ENCODE measurements at regions not wholly inside any gene's neighbourhood (a gene's known extent, or its start where the extent isn't known, plus 50 kb on each side); places are given as distances from the start of the nearest gene placed in this dataset.

GRCh38 chr2:777546-777945 is 100.3 kb upstream of the TMEM18 start:
- Histone ChIP-seq H3K27me3 (ENCODE audit: control insufficient read depth in 1 of 2, insufficient read depth in 2 of 2, low read length in 2 of 2) (no peaks in the 10 kb centered on the region), H3K27ac (ENCODE audit: low read depth, low read length) (no peak overlapping the region), H3K36me3 (ENCODE audit: control insufficient read depth in 1 of 2, insufficient read depth in 2 of 2, low read length in 2 of 2) (no peaks in the 10 kb centered on the region), H3K9ac (ENCODE audit: low read depth in 1 of 2, low read length in 2 of 2) (no peak overlapping the region), H3K9me3 (ENCODE audit: control insufficient read depth in 1 of 2, low read length in 2 of 2) (no peaks in the 10 kb centered on the region), H3K4me1 (ENCODE audit: control insufficient read depth in 1 of 2, insufficient read depth in 2 of 2, low read length in 2 of 2) (no peaks in the 10 kb centered on the region), H3K4me3 (ENCODE audit: low read depth in 1 of 2, low read length in 2 of 2) (no peak overlapping the region)

DNA sequence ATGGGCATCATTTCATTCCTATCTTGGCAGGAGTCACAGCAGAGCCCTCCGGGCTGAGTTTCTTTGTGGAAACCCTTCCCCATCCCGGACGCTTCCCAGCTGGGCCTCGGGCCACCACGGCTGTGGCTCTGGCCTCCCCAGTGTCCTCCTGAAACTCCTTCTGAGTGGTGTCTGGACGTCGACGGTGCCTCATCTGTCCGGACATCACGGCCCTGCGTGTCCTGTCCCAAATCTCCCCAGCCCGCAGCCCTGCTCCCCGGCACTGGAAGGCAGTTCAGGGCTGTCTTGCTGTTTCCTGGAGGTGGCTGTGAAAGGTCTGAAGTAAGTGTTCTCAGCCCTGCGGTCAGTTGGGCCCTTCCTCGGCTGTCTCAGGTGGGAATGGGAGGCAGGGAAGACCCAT is 99.8 kb upstream of the TMEM18 start:
- Histone ChIP-seq H3K9ac (ENCODE audit: low read depth in 1 of 2, low read length in 2 of 2) (no peak overlapping the region), H3K4me1 (ENCODE audit: control insufficient read depth in 1 of 2, insufficient read depth in 2 of 2, low read length in 2 of 2) (no peaks in the 10 kb centered on the region), H3K36me3 (ENCODE audit: control insufficient read depth in 1 of 2, insufficient read depth in 2 of 2, low read length in 2 of 2) (no peaks in the 10 kb centered on the region), H3K27ac (ENCODE audit: low read depth, low read length) (no peak overlapping the region), H3K27me3 (ENCODE audit: control insufficient read depth in 1 of 2, insufficient read depth in 2 of 2, low read length in 2 of 2) (no peaks in the 10 kb centered on the region), H3K4me3 (ENCODE audit: low read depth in 1 of 2, low read length in 2 of 2) (no peak overlapping the region), H3K9me3 (ENCODE audit: control insufficient read depth in 1 of 2, low read length in 2 of 2) (no peaks in the 10 kb centered on the region)

GRCh38 chr2:776487-776886 is 99.3 kb upstream of the TMEM18 start:
- H3K4me3 ChIP-seq (ENCODE audit: low read depth in 1 of 2, low read length in 2 of 2) = no peak overlapping the region
- no peaks in the 10 kb centered on the region for H3K4me1 ChIP-seq (ENCODE audit: control insufficient read depth in 1 of 2, insufficient read depth in 2 of 2, low read length in 2 of 2)
- no peaks in the 10 kb centered on the region for H3K36me3 ChIP-seq (ENCODE audit: control insufficient read depth in 1 of 2, insufficient read depth in 2 of 2, low read length in 2 of 2)
- no peak overlapping the region for H3K9ac ChIP-seq (ENCODE audit: low read depth in 1 of 2, low read length in 2 of 2)
- no peaks in the 10 kb centered on the region for H3K9me3 ChIP-seq (ENCODE audit: control insufficient read depth in 1 of 2, low read length in 2 of 2)
- no peaks in the 10 kb centered on the region for H3K27me3 ChIP-seq (ENCODE audit: control insufficient read depth in 1 of 2, insufficient read depth in 2 of 2, low read length in 2 of 2)
- no peak overlapping the region for H3K27ac ChIP-seq (ENCODE audit: low read depth, low read length)

- no peaks in the 10 kb centered on the region for H3K27me3 ChIP-seq (ENCODE audit: control insufficient read depth in 1 of 2, insufficient read depth in 2 of 2, low read length in 2 of 2)
- H3K9me3 ChIP-seq (ENCODE audit: control insufficient read depth in 1 of 2, low read length in 2 of 2) = no peaks in the 10 kb centered on the region
Observed at GRCh38 chr2:776038-776437, 98.8 kb upstream of the TMEM18 start.

GRCh38 chr2:774436-774835 is 97.2 kb upstream of the TMEM18 start:
- H3K9me3 ChIP-seq (ENCODE audit: control insufficient read depth in 1 of 2, low read length in 2 of 2) = no peaks in the 10 kb centered on the region
- H3K4me1 ChIP-seq (ENCODE audit: control insufficient read depth in 1 of 2, insufficient read depth in 2 of 2, low read length in 2 of 2) = no peaks in the 10 kb centered on the region
- no peak overlapping the region for H3K27ac ChIP-seq (ENCODE audit: low read depth, low read length)
- H3K27me3 ChIP-seq (ENCODE audit: control insufficient read depth in 1 of 2, insufficient read depth in 2 of 2, low read length in 2 of 2) = no peaks in the 10 kb centered on the region
- no peak overlapping the region for H3K4me3 ChIP-seq (ENCODE audit: low read depth in 1 of 2, low read length in 2 of 2)
- H3K9ac ChIP-seq (ENCODE audit: low read depth in 1 of 2, low read length in 2 of 2) = no peak overlapping the region
- no peaks in the 10 kb centered on the region for H3K36me3 ChIP-seq (ENCODE audit: control insufficient read depth in 1 of 2, insufficient read depth in 2 of 2, low read length in 2 of 2)

More at GRCh38 chr2:776038-776437, 98.8 kb upstream of the TMEM18 start:
- Histone ChIP-seq H3K9ac (ENCODE audit: low read depth in 1 of 2, low read length in 2 of 2) (no peak overlapping the region), H3K36me3 (ENCODE audit: control insufficient read depth in 1 of 2, insufficient read depth in 2 of 2, low read length in 2 of 2) (no peaks in the 10 kb centered on the region), H3K27ac (ENCODE audit: low read depth, low read length) (no peak overlapping the region), H3K4me1 (ENCODE audit: control insufficient read depth in 1 of 2, insufficient read depth in 2 of 2, low read length in 2 of 2) (no peaks in the 10 kb centered on the region), H3K4me3 (ENCODE audit: low read depth in 1 of 2, low read length in 2 of 2) (no peak overlapping the region)

DNA sequence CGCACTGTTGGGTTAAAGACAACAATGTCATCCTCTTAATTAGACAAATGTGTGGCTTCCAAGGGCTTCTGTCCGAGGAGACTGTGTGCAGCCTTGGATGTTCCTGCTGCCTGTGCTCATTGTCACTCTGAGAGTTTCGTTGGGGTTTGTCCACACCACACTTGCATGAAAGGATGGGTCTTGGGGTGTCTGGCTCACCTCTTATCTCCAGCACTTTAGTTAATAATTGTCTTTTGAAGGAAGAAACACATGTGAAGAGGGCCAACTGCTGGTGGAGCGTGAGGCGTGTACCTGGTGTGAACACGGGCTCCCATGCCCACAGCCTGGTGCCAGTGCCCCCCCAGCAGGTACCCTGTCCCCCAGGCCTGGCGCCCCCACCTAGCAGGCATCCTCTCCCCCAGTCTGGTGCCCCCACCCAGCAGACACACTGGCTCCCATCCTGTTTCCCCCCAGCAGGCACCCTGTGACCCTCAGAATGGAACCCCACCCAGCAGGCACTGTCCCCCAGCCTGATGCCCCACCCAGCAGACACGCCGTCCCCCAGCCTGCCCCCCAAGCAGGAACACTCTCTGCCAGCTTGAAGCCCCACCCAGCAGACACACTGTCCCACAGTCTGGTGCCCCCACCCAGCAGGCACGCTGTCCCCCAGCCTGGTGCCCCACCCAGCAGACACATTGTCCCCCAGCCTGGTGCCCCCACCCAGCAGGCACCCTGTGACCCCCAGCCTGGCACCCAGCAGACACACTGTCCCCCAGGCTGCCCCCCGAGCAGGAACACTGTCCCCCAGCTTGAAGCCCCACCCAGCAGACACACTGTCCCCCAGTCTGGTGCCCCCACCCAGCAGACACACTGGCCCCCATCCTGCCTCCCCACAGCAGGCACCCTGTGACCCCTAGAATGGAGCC is 96.3 kb upstream of the TMEM18 start:
- H3K27ac ChIP-seq (ENCODE audit: low read depth, low read length) = no peak overlapping the region
- H3K9me3 ChIP-seq (ENCODE audit: control insufficient read depth in 1 of 2, low read length in 2 of 2) = no peaks in the 10 kb centered on the region
- no peaks in the 10 kb centered on the region for H3K27me3 ChIP-seq (ENCODE audit: control insufficient read depth in 1 of 2, insufficient read depth in 2 of 2, low read length in 2 of 2)
- no peaks in the 10 kb centered on the region for H3K36me3 ChIP-seq (ENCODE audit: control insufficient read depth in 1 of 2, insufficient read depth in 2 of 2, low read length in 2 of 2)
- H3K9ac ChIP-seq (ENCODE audit: low read depth in 1 of 2, low read length in 2 of 2) = no peak overlapping the region
- H3K4me3 ChIP-seq (ENCODE audit: low read depth in 1 of 2, low read length in 2 of 2) = no peak overlapping the region
- H3K4me1 ChIP-seq (ENCODE audit: control insufficient read depth in 1 of 2, insufficient read depth in 2 of 2, low read length in 2 of 2) = no peaks in the 10 kb centered on the region

GRCh38 chr2:771538-771937 is 94.3 kb upstream of the TMEM18 start:
- Histone ChIP-seq H3K4me1 (ENCODE audit: control insufficient read depth in 1 of 2, insufficient read depth in 2 of 2, low read length in 2 of 2) (no peaks in the 10 kb centered on the region), H3K9me3 (ENCODE audit: control insufficient read depth in 1 of 2, low read length in 2 of 2) (no peaks in the 10 kb centered on the region)

GRCh38 chr2:770776-771175 is 93.6 kb upstream of the TMEM18 start:
- no peak overlapping the region for H3K9ac ChIP-seq (ENCODE audit: low read depth in 1 of 2, low read length in 2 of 2)
- no peaks in the 10 kb centered on the region for H3K27me3 ChIP-seq (ENCODE audit: control insufficient read depth in 1 of 2, insufficient read depth in 2 of 2, low read length in 2 of 2)
- H3K4me3 ChIP-seq (ENCODE audit: low read depth in 1 of 2, low read length in 2 of 2) = no peak overlapping the region
- H3K4me1 ChIP-seq (ENCODE audit: control insufficient read depth in 1 of 2, insufficient read depth in 2 of 2, low read length in 2 of 2) = no peaks in the 10 kb centered on the region
- no peaks in the 10 kb centered on the region for H3K36me3 ChIP-seq (ENCODE audit: control insufficient read depth in 1 of 2, insufficient read depth in 2 of 2, low read length in 2 of 2)
- H3K27ac ChIP-seq (ENCODE audit: low read depth, low read length) = no peak overlapping the region
- no peaks in the 10 kb centered on the region for H3K9me3 ChIP-seq (ENCODE audit: control insufficient read depth in 1 of 2, low read length in 2 of 2)

More at GRCh38 chr2:771538-771937, 94.3 kb upstream of the TMEM18 start:
- no peak overlapping the region for H3K9ac ChIP-seq (ENCODE audit: low read depth in 1 of 2, low read length in 2 of 2)
- H3K27me3 ChIP-seq (ENCODE audit: control insufficient read depth in 1 of 2, insufficient read depth in 2 of 2, low read length in 2 of 2) = no peaks in the 10 kb centered on the region
- no peak overlapping the region for H3K27ac ChIP-seq (ENCODE audit: low read depth, low read length)
- no peaks in the 10 kb centered on the region for H3K36me3 ChIP-seq (ENCODE audit: control insufficient read depth in 1 of 2, insufficient read depth in 2 of 2, low read length in 2 of 2)
- no peak overlapping the region for H3K4me3 ChIP-seq (ENCODE audit: low read depth in 1 of 2, low read length in 2 of 2)

DNA sequence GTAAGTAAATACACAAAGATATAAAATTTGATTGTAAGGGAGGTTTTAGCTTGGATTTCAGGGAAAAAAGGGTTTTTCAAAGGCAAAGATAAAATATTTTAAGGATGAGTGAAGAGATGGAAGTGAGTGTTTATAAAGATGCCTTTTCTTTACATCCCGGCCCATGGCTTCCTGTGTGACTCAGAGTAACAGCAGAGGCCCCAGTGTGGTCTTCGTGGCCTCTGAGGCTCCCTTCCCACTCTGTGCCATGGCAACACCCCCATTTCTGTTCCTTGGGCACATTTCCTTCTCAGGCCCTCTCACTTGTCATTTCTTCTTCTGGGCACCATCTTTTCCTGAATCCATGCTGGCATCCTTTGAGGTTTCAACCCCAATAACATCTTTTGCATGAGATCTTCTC is 92.6 kb upstream of the TMEM18 start:
- Histone ChIP-seq H3K9ac (ENCODE audit: low read depth in 1 of 2, low read length in 2 of 2) (no peak overlapping the region), H3K4me3 (ENCODE audit: low read depth in 1 of 2, low read length in 2 of 2) (no peak overlapping the region), H3K27ac (ENCODE audit: low read depth, low read length) (no peak overlapping the region), H3K27me3 (ENCODE audit: control insufficient read depth in 1 of 2, insufficient read depth in 2 of 2, low read length in 2 of 2) (no peaks in the 10 kb centered on the region), H3K4me1 (ENCODE audit: control insufficient read depth in 1 of 2, insufficient read depth in 2 of 2, low read length in 2 of 2) (no peaks in the 10 kb centered on the region), H3K9me3 (ENCODE audit: control insufficient read depth in 1 of 2, low read length in 2 of 2) (no peaks in the 10 kb centered on the region), H3K36me3 (ENCODE audit: control insufficient read depth in 1 of 2, insufficient read depth in 2 of 2, low read length in 2 of 2) (no peaks in the 10 kb centered on the region)

DNA sequence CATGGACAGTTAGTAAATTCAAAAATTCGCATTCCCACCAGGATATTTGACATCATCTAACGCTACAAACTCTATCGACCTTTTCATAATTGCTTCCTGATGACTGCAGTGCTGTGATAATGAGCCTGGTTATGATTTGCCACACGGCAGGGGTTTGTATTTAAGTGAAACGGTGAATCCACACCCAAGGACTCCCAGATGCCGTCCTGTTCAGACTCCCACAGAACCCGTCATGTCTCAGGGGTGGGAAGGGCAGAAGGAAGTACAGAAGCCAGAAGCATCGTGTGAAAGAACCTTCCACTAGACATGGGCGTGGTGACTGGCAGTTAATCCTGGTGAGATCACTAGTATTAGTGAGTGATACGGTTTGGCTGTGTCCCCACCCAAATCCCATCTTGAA is 91.2 kb upstream of the TMEM18 start:
- Histone ChIP-seq H3K9ac (ENCODE audit: low read depth in 1 of 2, low read length in 2 of 2) (no peak overlapping the region), H3K27me3 (ENCODE audit: control insufficient read depth in 1 of 2, insufficient read depth in 2 of 2, low read length in 2 of 2) (no peaks in the 10 kb centered on the region), H3K9me3 (ENCODE audit: control insufficient read depth in 1 of 2, low read length in 2 of 2) (no peaks in the 10 kb centered on the region), H3K27ac (ENCODE audit: low read depth, low read length) (no peak overlapping the region), H3K36me3 (ENCODE audit: control insufficient read depth in 1 of 2, insufficient read depth in 2 of 2, low read length in 2 of 2) (no peaks in the 10 kb centered on the region), H3K4me3 (ENCODE audit: low read depth in 1 of 2, low read length in 2 of 2) (no peak overlapping the region), H3K4me1 (ENCODE audit: control insufficient read depth in 1 of 2, insufficient read depth in 2 of 2, low read length in 2 of 2) (no peaks in the 10 kb centered on the region)

All from duodenal mucosa (tissue), 2 donors.